Type B pancreatic cell (in vitro differentiated cells): ENCODE measurements at regions not wholly inside any gene's neighbourhood (a gene's known extent, or its start where the extent isn't known, plus 50 kb on each side); places are given as distances from the start of the nearest gene placed in this dataset.

Experiments
- DNase-seq: peaks from one replicate; pipeline ENCODE4 v3.0.0; 2021; ENCODE audit warnings: mixed read lengths; ENCODE audit not compliant: unreplicated experiment; ENCODE audit errors: extremely low spot score
- H3K27ac Mint-ChIP-seq: 2 replicates; pipeline ENCODE4 v1.8.0; 2021; ENCODE audit warnings: mild to moderate bottlenecking, mixed read lengths
- H3K27me3 Mint-ChIP-seq: 2 replicates; pipeline ENCODE4 v1.8.0; 2021; ENCODE audit warnings: mixed read lengths
- H3K36me3 Mint-ChIP-seq: 2 replicates; pipeline ENCODE4 v1.8.0; 2021; ENCODE audit warnings: mixed read lengths
- H3K4me1 Mint-ChIP-seq: one replicate; pipeline ENCODE4 v1.8.0; 2021; ENCODE audit warnings: mixed read lengths; ENCODE audit not compliant: unreplicated experiment
- H3K4me3 Mint-ChIP-seq: 2 replicates; pipeline ENCODE4 v1.8.0; 2021; ENCODE audit warnings: mild to moderate bottlenecking, mixed read lengths
- H3K9me3 Mint-ChIP-seq: 2 replicates; pipeline ENCODE4 v1.8.0; 2021; ENCODE audit warnings: mixed read lengths
- TF ChIP-seq, protein P1 (sequence below): fragments of 200-600 bp; sonication (generic); conservative IDR thresholded peaks from 2 replicates; pipeline ENCODE4 v1.5.0; 2021; ENCODE audit warnings: antibody characterized with exemption, mild to moderate bottlenecking

GRCh38 chr6:120993929-120994572, 340.2 kb downstream of the TBC1D32 start:
- TF ChIP-seq, protein P1, sequence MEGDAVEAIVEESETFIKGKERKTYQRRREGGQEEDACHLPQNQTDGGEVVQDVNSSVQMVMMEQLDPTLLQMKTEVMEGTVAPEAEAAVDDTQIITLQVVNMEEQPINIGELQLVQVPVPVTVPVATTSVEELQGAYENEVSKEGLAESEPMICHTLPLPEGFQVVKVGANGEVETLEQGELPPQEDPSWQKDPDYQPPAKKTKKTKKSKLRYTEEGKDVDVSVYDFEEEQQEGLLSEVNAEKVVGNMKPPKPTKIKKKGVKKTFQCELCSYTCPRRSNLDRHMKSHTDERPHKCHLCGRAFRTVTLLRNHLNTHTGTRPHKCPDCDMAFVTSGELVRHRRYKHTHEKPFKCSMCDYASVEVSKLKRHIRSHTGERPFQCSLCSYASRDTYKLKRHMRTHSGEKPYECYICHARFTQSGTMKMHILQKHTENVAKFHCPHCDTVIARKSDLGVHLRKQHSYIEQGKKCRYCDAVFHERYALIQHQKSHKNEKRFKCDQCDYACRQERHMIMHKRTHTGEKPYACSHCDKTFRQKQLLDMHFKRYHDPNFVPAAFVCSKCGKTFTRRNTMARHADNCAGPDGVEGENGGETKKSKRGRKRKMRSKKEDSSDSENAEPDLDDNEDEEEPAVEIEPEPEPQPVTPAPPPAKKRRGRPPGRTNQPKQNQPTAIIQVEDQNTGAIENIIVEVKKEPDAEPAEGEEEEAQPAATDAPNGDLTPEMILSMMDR = no peak
- Mint-ChIP-seq H3K9me3 (no peaks in the 10 kb centered on the region), H3K36me3 (no peaks in the 10 kb centered on the region), H3K27ac (no peak overlapping the region), H3K4me1 (no peaks in the 10 kb centered on the region), H3K4me3 (no peak overlapping the region), H3K27me3 (no peaks in the 10 kb centered on the region)
- no peak for DNase-seq

- TF ChIP-seq, protein P1 = no peak
- Mint-ChIP-seq H3K4me3 (no peak overlapping the region), H3K27me3 (no peaks in the 10 kb centered on the region), H3K9me3 (no peaks in the 10 kb centered on the region), H3K4me1 (no peaks in the 10 kb centered on the region), H3K27ac (no peak overlapping the region), H3K36me3 (no peaks in the 10 kb centered on the region)
- no peak for DNase-seq
Observed at GRCh38 chr6:120992257-120992656, 342.0 kb downstream of the TBC1D32 start.

DNA sequence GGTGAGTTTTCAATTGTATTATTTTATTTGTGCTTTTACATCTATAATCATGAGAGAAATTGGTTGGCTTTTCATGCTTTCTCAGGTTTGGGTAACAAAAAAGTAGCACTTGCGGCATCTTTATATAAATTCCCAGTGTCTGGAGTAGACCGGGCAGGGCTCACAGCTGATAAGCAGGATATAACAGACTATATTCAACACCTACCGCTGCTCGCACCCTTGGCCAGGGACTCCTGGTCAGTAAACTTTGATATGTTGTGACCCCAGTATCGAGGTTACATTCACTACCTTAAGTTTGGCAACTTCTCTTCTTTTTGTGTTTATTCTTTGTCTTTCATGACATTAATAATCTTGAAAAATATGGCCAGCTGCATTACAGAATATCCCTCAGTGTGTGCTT, 343.4 kb downstream of the TBC1D32 start:
- Mint-ChIP-seq H3K27me3 (no peaks in the 10 kb centered on the region), H3K9me3 (no peaks in the 10 kb centered on the region), H3K36me3 (no peaks in the 10 kb centered on the region), H3K4me3 (no peak overlapping the region), H3K4me1 (no peaks in the 10 kb centered on the region), H3K27ac (no peak overlapping the region)
- TF ChIP-seq, protein P1 = no peak
- no peak for DNase-seq

DNA sequence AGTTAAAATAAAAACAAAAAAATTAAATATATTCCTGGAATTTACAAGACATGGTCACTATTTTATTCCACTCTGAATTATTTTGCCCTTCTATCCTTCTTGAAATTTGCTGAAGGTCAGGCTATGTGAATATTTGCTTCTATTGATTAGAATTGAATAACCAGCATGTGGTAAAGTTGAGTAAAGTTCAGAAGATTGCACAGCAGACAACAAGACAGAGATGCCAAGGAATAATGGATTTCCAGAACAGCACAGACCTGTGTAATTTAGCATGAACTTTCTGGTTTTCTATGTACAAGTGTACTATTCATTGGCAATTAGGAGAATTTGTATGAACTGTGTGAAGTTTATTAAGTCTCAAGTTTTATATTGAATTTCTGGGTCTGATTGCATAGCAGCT, 352.4 kb downstream of the TBC1D32 start:
- Mint-ChIP-seq H3K4me3 (no peak overlapping the region), H3K27me3 (no peaks in the 10 kb centered on the region), H3K9me3 (no peaks in the 10 kb centered on the region), H3K4me1 (no peaks in the 10 kb centered on the region), H3K27ac (no peak overlapping the region), H3K36me3 (no peaks in the 10 kb centered on the region)
- TF ChIP-seq, protein P1 = no peak
- no peak for DNase-seq

DNA sequence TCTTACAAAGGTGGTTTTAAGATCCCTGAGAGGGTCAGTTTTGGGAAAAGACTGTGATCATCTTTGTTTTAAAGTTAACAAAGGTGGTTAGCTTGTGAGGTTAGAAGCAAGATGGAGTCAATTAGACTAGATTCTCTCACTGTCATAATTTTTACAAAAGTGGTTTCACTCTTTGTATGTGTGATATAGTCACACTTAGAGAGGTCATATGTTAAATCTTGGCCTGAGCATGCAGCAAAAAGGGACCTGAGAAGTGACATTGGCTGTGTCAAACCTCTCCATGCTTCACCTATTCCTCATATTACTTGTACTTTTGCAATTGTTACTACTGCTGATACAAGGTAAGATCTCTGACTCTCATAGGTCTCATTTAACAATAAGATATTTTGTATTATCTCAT, 368.0 kb downstream of the TBC1D32 start:
- H3K27ac Mint-ChIP-seq = no peak overlapping the region
- no peak for DNase-seq
- H3K4me3 Mint-ChIP-seq = no peak overlapping the region
- TF ChIP-seq, protein P1 = no peak
- no peaks in the 10 kb centered on the region for H3K9me3 Mint-ChIP-seq
- H3K27me3 Mint-ChIP-seq = no peaks in the 10 kb centered on the region
- H3K4me1 Mint-ChIP-seq = peaks cover 4% of the 10 kb centered on the region
- H3K36me3 Mint-ChIP-seq = no peaks in the 10 kb centered on the region

DNA sequence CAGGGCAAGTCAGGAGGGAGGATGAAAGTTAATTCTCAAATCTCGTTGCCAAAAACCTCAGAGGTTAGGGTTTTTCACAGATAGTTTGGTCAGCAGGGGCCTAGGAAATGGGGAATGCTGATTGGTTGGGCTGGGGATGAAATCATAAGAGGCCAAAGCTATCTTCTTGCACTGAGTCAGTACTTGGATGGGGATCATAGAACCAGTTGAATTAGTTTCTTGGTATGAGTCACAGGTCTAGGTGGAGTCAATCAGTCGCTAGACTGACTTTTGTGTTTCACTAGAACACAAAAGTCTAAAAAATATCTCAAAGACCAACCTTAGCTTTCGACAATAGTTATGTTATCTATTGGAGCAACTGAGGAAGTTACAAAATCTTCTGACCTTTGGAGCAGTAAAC, 368.5 kb downstream of the TBC1D32 start:
- H3K27ac Mint-ChIP-seq = no peak overlapping the region
- H3K4me1 Mint-ChIP-seq = peaks cover 4% of the 10 kb centered on the region
- no peak for DNase-seq
- no peak overlapping the region for H3K4me3 Mint-ChIP-seq
- H3K27me3 Mint-ChIP-seq = no peaks in the 10 kb centered on the region
- no peaks in the 10 kb centered on the region for H3K9me3 Mint-ChIP-seq
- no peaks in the 10 kb centered on the region for H3K36me3 Mint-ChIP-seq
- TF ChIP-seq, protein P1 = no peak
